GM12878 (cell line): ENCODE measurements at regions not wholly inside any gene's neighbourhood (a gene's known extent, or its start where the extent isn't known, plus 50 kb on each side); places are given as distances from the start of the nearest gene placed in this dataset.

Source experiments
- ATAC-seq: fragments of 200-7000 bp; cut with Tn5 transposase; 3 replicates; pipeline ENCODE4 v1.9.1; 2020; ENCODE audit warnings: mild to moderate bottlenecking, moderate library complexity
- BruUV-seq: library from RNA; stranded (reverse); fragments of 400-500 nt; replicated peaks from 2 replicates; lab custom pipeline; 2021; lab: Mats Ljungman, UMichigan
- CTCF ChIA-PET: fragments of 300-600 bp; sonication (Branson Sonifier 250); formaldehyde crosslinking; extraction: SDS; loops from one replicate; lab custom pipeline; 2021; ENCODE audit warnings: inconsistent platforms; lab: Yijun Ruan, JAX
- POLR2A ChIA-PET: fragments of 350-600 bp; formaldehyde crosslinking; extraction: SDS; loops from one replicate; lab custom pipeline; 2021; ENCODE audit warnings: inconsistent platforms; lab: Charles Lee
- RAD21 ChIA-PET: fragments of 300-600 bp; sonication (Branson Sonifier 250); formaldehyde crosslinking; loops from one replicate; lab custom pipeline; 2023; ENCODE audit warnings: antibody characterized with exemption; ENCODE audit not compliant: unreplicated experiment; lab: Charles Lee
- SMC1A ChIA-PET: fragments of 300-600 bp; sonication (Branson Sonifier 250); formaldehyde crosslinking; loops from one replicate; lab custom pipeline; 2023; ENCODE audit not compliant: unreplicated experiment, uncharacterized antibody; lab: Charles Lee
- DNase-seq: peaks from one replicate; pipeline ENCODE4 v3.0.0-alpha.2; 2011; ENCODE audit warnings: low read depth, low spot score
- FAIRE-seq: peaks from 3 replicates; lab custom pipeline; 2011; peaks lifted over from hg19 to GRCh38; lab: Jason Lieb, UNC
- H2AFZ ChIP-seq: 2 replicates; pipeline ENCODE4 v1.6.0; 2011; ENCODE audit warnings: low read depth, low read length, control low read depth; ENCODE audit not compliant: control insufficient read depth
- H3K27ac ChIP-seq: 2 replicates; pipeline ENCODE4 v1.5.1; 2011; ENCODE audit warnings: control low read depth; ENCODE audit not compliant: control insufficient read depth, insufficient read depth
- H3K27me3 ChIP-seq, 2 experiments: replicated peaks in 1 of 2; 2 replicates each; pipeline versions ENCODE4 v1.6.0 to v1.6.1; 2011; ENCODE audit warnings: low read length in 1 of 2; ENCODE audit not compliant: control insufficient read depth in 2 of 2, insufficient read depth in 2 of 2
- H3K36me3 ChIP-seq, 2 experiments: 2 replicates each; pipeline ENCODE4 v1.5.1; 2011; ENCODE audit warnings: low read length in 1 of 2; ENCODE audit not compliant: control insufficient read depth in 2 of 2, insufficient read depth in 2 of 2
- H3K4me1 ChIP-seq: 2 replicates; pipeline ENCODE4 v1.6.1; 2011; ENCODE audit warnings: mild to moderate bottlenecking, low read length, moderate library complexity, mixed read lengths; ENCODE audit not compliant: control insufficient read depth, insufficient read depth
- H3K4me2 ChIP-seq: 2 replicates; pipeline ENCODE4 v1.6.0; 2011; ENCODE audit warnings: control low read depth; ENCODE audit not compliant: control insufficient read depth, insufficient read depth
- H3K4me3 ChIP-seq: fragments of 200-600 bp; sonication (generic); 2 replicates; pipeline ENCODE4 v1.5.1; 2016
- H3K79me2 ChIP-seq: 2 replicates; pipeline ENCODE4 v1.6.0; 2011; ENCODE audit warnings: low read length; ENCODE audit not compliant: control insufficient read depth, insufficient read depth
- H3K9ac ChIP-seq: 2 replicates; pipeline ENCODE4 v1.8.0; 2011; ENCODE audit warnings: low read length, control low read depth, mixed read lengths; ENCODE audit not compliant: control insufficient read depth, insufficient read depth
- H3K9me3 ChIP-seq: replicated peaks from 3 replicates; pipeline ENCODE4 v1.5.1; 2011; ENCODE audit warnings: mild to moderate bottlenecking, low read length; ENCODE audit not compliant: control insufficient read depth, insufficient read depth
- H4K20me1 ChIP-seq: 2 replicates; pipeline ENCODE4 v1.6.0; 2011; ENCODE audit not compliant: control insufficient read depth, insufficient read depth
- BACH1 ChIP-seq: fragments of 450-650 bp; IDR thresholded peaks from 2 replicates; pipeline ENCODE4 v1.6.1; 2017; ENCODE audit warnings: mild to moderate bottlenecking, borderline replicate concordance
- CBFB ChIP-seq: IDR thresholded peaks from 2 replicates; pipeline ENCODE4 v1.6.1; 2016; ENCODE audit warnings: antibody characterized with exemption, low read depth
- HSF1 ChIP-seq: fragments of 150-350 bp; IDR thresholded peaks from 2 replicates; pipeline ENCODE4 v1.6.1; 2014; ENCODE audit warnings: mild to moderate bottlenecking, low read depth, low read length
- NFYB ChIP-seq: IDR thresholded peaks from 2 replicates; pipeline ENCODE4 v1.6.1; 2011; ENCODE audit warnings: low read depth, mild to moderate bottlenecking, low read length, improper control_type of control experiment, moderate library complexity; ENCODE audit not compliant: insufficient read depth
- WGBS: methylation state at CpG from one replicate; pipeline ENCODE4 v1.1.6; 2016; ENCODE audit warnings: low lambda C conversion rate; ENCODE audit not compliant: insufficient replicate concordance, insufficient coverage; ENCODE audit errors: missing lambda C conversion rate; 5-methylcytosine and 5-hydroxymethylcytosine counted together
- in situ Hi-C: fragments of 300-500 bp; cut with MboI; formaldehyde crosslinking; loops from 9 replicates; pipeline ENCODE4 v1.14.3; 2018; ENCODE audit warnings: mixed read lengths
- intact Hi-C: fragments of 100-400 bp; cut with micrococcal nuclease; formaldehyde crosslinking; loops from one replicate; pipeline ENCODE4 v1.14.2; 2022; ENCODE audit not compliant: unreplicated experiment

- no TSS peak for BruUV-seq
- in situ Hi-C loops: loop anchor here (10.0 kb wide), 1 partner anchor 211 kb away; no protein-coding TSS in a partner anchor
Measured at GRCh38 chrX:43556207-43556606, 99.9 kb upstream of the MAOA start.

More at GRCh38 chrX:43556207-43556606, 99.9 kb upstream of the MAOA start:
- ChIA-PET POLR2A (no interaction called here), RAD21 (interaction anchor here (2.0 to 2.7 kb wide), 2 partner anchors 207 to 1757 kb away, joined by 7 to 16 read pairs; no protein-coding TSS in a partner anchor), SMC1A (interaction anchor here (2.0 to 2.7 kb wide), 2 partner anchors 206 to 1757 kb away, joined by 8 to 11 read pairs; no protein-coding TSS in a partner anchor), CTCF (interaction anchor here (0.8 kb wide), 1 partner anchor 11 kb away, joined by 3 read pairs; no protein-coding TSS in a partner anchor)
- H3K9me3 ChIP-seq: no peaks in the 10 kb centered on the region
- H4K20me1 ChIP-seq: no peaks in the 10 kb centered on the region
- intact Hi-C loops: loop anchor here (5.0 kb wide), 1 partner anchor 1759 kb away; no protein-coding TSS in a partner anchor
- H3K4me2 ChIP-seq: no peak overlapping the region
- H3K4me3 ChIP-seq: no peak overlapping the region
- H3K27ac ChIP-seq: no peak overlapping the region
- no peak for ATAC-seq
- no peak for FAIRE-seq
- H3K4me1 ChIP-seq: no peaks in the 10 kb centered on the region
- no peak for DNase-seq
- H3K9ac ChIP-seq: no peak overlapping the region
- TF ChIP-seq BACH1 (no peak), CBFB (no peak), NFYB (no peak), HSF1 (no peak)
- no peaks in the 10 kb centered on the region for H3K27me3 ChIP-seq
- H2AFZ ChIP-seq: no peak overlapping the region
- H3K79me2 ChIP-seq: no peaks in the 10 kb centered on the region
- no peaks in the 10 kb centered on the region for H3K36me3 ChIP-seq
- WGBS: 0% methylated on average over 1 of the region's 1 CpG
